Prostate gland (tissue), 2 donors: ENCODE measurements at regions not wholly inside any gene's neighbourhood (a gene's known extent, or its start where the extent isn't known, plus 50 kb on each side); places are given as distances from the start of the nearest gene placed in this dataset.

ENCODE experiments used
- DNase-seq: peaks from one replicate; pipeline ENCODE4 v3.0.0-alpha.2; 2019; ENCODE audit warnings: low spot score
- H3K27ac ChIP-seq, 2 donors: fragments of 200-600 bp; sonication (generic); 2 replicates each; pipeline ENCODE4 v1.5.1; 2017 to 2019
- H3K27me3 ChIP-seq: fragments of 200-600 bp; sonication (generic); replicated peaks from 2 replicates; pipeline ENCODE4 v1.5.1; 2019; ENCODE audit not compliant: insufficient read depth
- H3K36me3 ChIP-seq, 2 donors: fragments of 200-600 bp; sonication (generic); 1 replicate in 1 of 2; 2 replicates in 1 of 2; pipeline versions ENCODE4 v1.5.1 to v1.8.1; 2017 to 2019
- H3K4me1 ChIP-seq: fragments of 200-600 bp; sonication (generic); replicated peaks from 2 replicates; pipeline ENCODE4 v1.5.1; 2019
- H3K4me3 ChIP-seq, 2 donors: fragments of 200-600 bp; sonication (generic); 2 replicates each; pipeline ENCODE4 v1.5.1; 2017 to 2019
- H3K9me3 ChIP-seq: fragments of 200-600 bp; sonication (generic); 2 replicates; pipeline ENCODE4 v1.5.1; 2017
- CTCF ChIP-seq, 4 experiments: fragments of 200-600 bp in 2 of 4; fragments of 450-650 bp in 2 of 4; sonication (generic) in 2 of 4; IDR thresholded peaks; 1 replicate in 3 of 4; 2 replicates in 1 of 4; pipeline ENCODE4 v1.5.1; 2016 to 2019; ENCODE audit warnings: antibody characterized with exemption in 4 of 4, mild to moderate bottlenecking in 2 of 4, moderate library complexity in 2 of 4
- POLR2A ChIP-seq: fragments of 450-650 bp; IDR thresholded peaks from one replicate; pipeline ENCODE4 v1.6.1; 2016; ENCODE audit warnings: antibody characterized with exemption, mild to moderate bottlenecking
- POLR2AphosphoS5 ChIP-seq: sonication (generic); formaldehyde crosslinking; IDR thresholded peaks from one replicate; pipeline ENCODE4 v1.6.1; 2017; ENCODE audit warnings: antibody characterized with exemption
- WGBS: methylation state at CpG from one replicate; pipeline ENCODE4 v1.1.5; 2018; 5-methylcytosine and 5-hydroxymethylcytosine counted together
- intact Hi-C: fragments of 100-400 bp; cut with DNase I; formaldehyde crosslinking; loops from one replicate; pipeline ENCODE4 v1.14.2; 2022

DNA sequence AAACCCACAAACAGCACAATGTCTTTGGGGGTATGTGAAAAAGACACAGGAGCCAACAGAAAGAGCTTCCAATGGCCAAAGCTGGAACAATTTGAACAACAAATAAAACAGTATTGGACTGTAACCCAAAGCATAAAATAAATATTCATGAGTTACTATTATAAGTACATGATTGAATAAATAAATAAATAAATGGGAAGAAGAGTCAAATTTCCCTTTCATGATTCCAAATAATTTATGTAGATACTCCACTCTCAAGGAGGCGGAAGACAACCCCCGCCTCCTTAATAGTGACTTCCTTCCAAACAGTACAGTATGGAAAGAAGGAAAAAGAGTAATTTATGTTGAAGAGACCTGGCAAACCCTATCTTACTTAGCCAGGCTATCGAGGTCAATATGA is 124.4 kb upstream of the P2RY1 start:
- TF ChIP-seq POLR2AphosphoS5 (no peak), POLR2A (no peak), CTCF (IDR thresholded peaks at IDR 0.05) (no peak)
- H3K27ac ChIP-seq, result no peak overlapping the region
- H3K36me3 ChIP-seq, result no peaks in the 10 kb centered on the region
- DNase-seq, result no peak
- H3K27me3 ChIP-seq, result no peaks in the 10 kb centered on the region
- intact Hi-C loops, result no loop called here
- no peak overlapping the region for H3K4me3 ChIP-seq
- WGBS, result 93% methylated on average over 3 of the region's 3 CpGs
- no peaks in the 10 kb centered on the region for H3K4me1 ChIP-seq
- H3K9me3 ChIP-seq, result no peaks in the 10 kb centered on the region

- Histone ChIP-seq H3K27me3 (no peaks in the 10 kb centered on the region), H3K36me3 (no peaks in the 10 kb centered on the region), H3K9me3 (no peaks in the 10 kb centered on the region), H3K27ac (no peak overlapping the region), H3K4me1 (no peaks in the 10 kb centered on the region), H3K4me3 (no peak overlapping the region)
- intact Hi-C loops, result no loop called here
- DNase-seq, result no peak
- TF ChIP-seq POLR2AphosphoS5, result no peak
- no peak for TF ChIP-seq CTCF (IDR thresholded peaks at IDR 0.05)
- TF ChIP-seq POLR2A, result no peak
Observed at GRCh38 chr3:152713989-152714388, 120.9 kb upstream of the P2RY1 start.

DNA sequence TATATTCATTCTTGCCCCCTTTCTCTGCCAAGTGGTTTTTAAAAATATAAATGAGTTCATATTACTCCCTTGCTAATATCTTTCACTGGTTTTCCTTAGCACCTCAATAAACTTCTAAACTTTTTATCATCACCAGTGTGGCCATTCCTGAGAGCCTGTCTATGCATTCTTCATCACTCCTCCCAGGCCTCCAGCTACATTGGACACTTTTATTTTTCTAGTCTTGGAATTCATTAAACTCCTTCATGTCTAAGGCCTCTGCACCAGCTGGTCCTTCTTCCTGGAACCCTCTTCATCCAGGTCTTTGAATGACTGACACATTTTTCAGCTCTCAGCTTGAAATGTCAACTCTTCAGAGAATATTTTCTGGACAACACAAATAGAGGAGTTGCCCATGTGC is 120.4 kb upstream of the P2RY1 start:
- H3K4me3 ChIP-seq, result no peak overlapping the region
- intact Hi-C loops, result no loop called here
- no peaks in the 10 kb centered on the region for H3K9me3 ChIP-seq
- no peaks in the 10 kb centered on the region for H3K36me3 ChIP-seq
- no peak overlapping the region for H3K27ac ChIP-seq
- peaks cover 2% of the 10 kb centered on the region for H3K27me3 ChIP-seq
- no peaks in the 10 kb centered on the region for H3K4me1 ChIP-seq
- TF ChIP-seq POLR2AphosphoS5 (no peak), POLR2A (no peak), CTCF (IDR thresholded peaks at IDR 0.05) (no peak)
- DNase-seq, result no peak

DNA sequence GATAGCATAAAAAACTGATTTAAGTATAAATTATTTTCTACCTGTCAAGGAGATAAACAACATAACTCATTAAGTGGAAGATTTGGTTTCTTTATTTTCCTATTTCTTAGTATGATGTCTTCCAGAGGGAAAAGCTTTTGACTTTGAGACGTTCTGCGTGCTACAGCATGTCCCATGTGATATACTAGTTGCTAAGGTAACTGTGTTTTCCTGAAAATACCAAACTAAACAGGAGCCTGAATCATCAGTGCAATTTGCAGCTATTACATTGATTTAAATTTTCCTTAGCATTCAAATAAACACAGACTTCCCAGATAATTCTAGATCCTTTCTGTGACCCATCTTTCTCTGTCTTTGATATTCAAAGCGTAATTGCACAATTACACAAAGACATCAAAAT is 117.7 kb upstream of the P2RY1 start:
- intact Hi-C loops, result no loop called here
- TF ChIP-seq POLR2A, result no peak
- no peak for TF ChIP-seq POLR2AphosphoS5
- 67% methylated on average over 3 of the region's 3 CpGs for WGBS
- H3K9me3 ChIP-seq, result no peaks in the 10 kb centered on the region
- DNase-seq, result no peak
- no peaks in the 10 kb centered on the region for H3K36me3 ChIP-seq
- H3K27ac ChIP-seq, result no peak overlapping the region
- no peaks in the 10 kb centered on the region for H3K4me1 ChIP-seq
- H3K27me3 ChIP-seq, result peaks cover 2% of the 10 kb centered on the region
- no peak overlapping the region for H3K4me3 ChIP-seq

DNA sequence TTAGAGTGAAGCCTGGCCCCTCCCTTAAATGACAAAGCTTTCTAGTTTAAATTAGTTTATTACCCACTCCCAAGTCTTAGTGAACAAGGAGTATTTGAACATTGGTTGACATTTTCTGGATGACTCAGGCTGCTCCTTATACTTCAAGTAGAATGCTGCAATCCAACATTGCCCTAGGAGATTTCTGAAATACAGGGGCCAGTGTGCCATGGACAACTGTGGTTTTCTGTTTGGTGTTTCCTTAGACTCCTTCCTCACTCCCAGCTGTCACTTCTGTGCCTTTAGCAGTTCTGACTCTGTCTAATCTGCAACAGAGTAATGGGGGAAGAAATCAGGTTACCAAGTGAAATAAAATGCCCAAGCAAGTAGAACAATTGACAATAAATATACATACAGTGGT is 116.1 kb upstream of the P2RY1 start:
- no peak for TF ChIP-seq CTCF (IDR thresholded peaks at IDR 0.05)
- TF ChIP-seq POLR2A, result no peak
- no peak for TF ChIP-seq POLR2AphosphoS5
- no peak for DNase-seq
- Histone ChIP-seq H3K9me3 (no peaks in the 10 kb centered on the region), H3K36me3 (no peaks in the 10 kb centered on the region), H3K27me3 (peaks cover 2% of the 10 kb centered on the region), H3K27ac (no peak overlapping the region), H3K4me1 (no peaks in the 10 kb centered on the region), H3K4me3 (no peak overlapping the region)
- intact Hi-C loops, result no loop called here

- intact Hi-C loops, result no loop called here
- no peaks in the 10 kb centered on the region for H3K9me3 ChIP-seq
- peaks cover 2% of the 10 kb centered on the region for H3K27me3 ChIP-seq
- H3K36me3 ChIP-seq, result no peaks in the 10 kb centered on the region
- TF ChIP-seq CTCF (IDR thresholded peaks at IDR 0.05), result no peak
- TF ChIP-seq POLR2AphosphoS5, result no peak
- no peak for TF ChIP-seq POLR2A
- H3K27ac ChIP-seq, result no peak overlapping the region
- no peak overlapping the region for H3K4me3 ChIP-seq
- DNase-seq, result no peak
- H3K4me1 ChIP-seq, result no peaks in the 10 kb centered on the region
- WGBS, result 53% methylated on average over 2 of the region's 2 CpGs
Observed at GRCh38 chr3:152719264-152719663, 115.7 kb upstream of the P2RY1 start.
